IMR-90 (cell line): ENCODE measurements at regions not wholly inside any gene's neighbourhood (a gene's known extent, or its start where the extent isn't known, plus 50 kb on each side); places are given as distances from the start of the nearest gene placed in this dataset.

Experiments used
- ATAC-seq: fragments of 200-7000 bp; cut with Tn5 transposase; 2 replicates; pipeline ENCODE4 v1.9.1; 2020; ENCODE audit warnings: low read depth, mild to moderate bottlenecking, moderate library complexity
- BruUV-seq: library from RNA; stranded (reverse); fragments of 400-500 nt; replicated peaks from 2 replicates; lab custom pipeline; 2021; lab: Mats Ljungman, UMichigan
- CTCF ChIA-PET: fragments of 300-600 bp; formaldehyde crosslinking; extraction: SDS; loops from one replicate; lab custom pipeline; 2021; ENCODE audit warnings: antibody characterized with exemption; lab: Yijun Ruan, JAX
- POLR2A ChIA-PET: fragments of 300-600 bp; sonication (Branson Sonifier 250); formaldehyde crosslinking; loops from one replicate; lab custom pipeline; 2022; ENCODE audit warnings: antibody characterized with exemption; ENCODE audit not compliant: unreplicated experiment; lab: Charles Lee
- DNase-seq: peaks from one replicate; pipeline ENCODE4 v3.0.0; 2013
- H2AFZ ChIP-seq: replicated peaks from 2 replicates; pipeline ENCODE3; 2013; ENCODE audit warnings: low read length, mild to moderate bottlenecking; ENCODE audit not compliant: poor library complexity
- H2AK5ac ChIP-seq: 2 replicates; pipeline ENCODE4 v1.6.1; 2013; ENCODE audit warnings: low read depth, low read length, inconsistent platforms
- H2AK9ac ChIP-seq: replicated peaks from 2 replicates; pipeline ENCODE3; 2013; ENCODE audit warnings: mild to moderate bottlenecking, low read depth, low read length, moderate library complexity; ENCODE audit not compliant: poor library complexity
- H2BK120ac ChIP-seq: 2 replicates; pipeline ENCODE4 v1.6.1; 2013; ENCODE audit warnings: low read depth, low read length, inconsistent platforms
- H2BK15ac ChIP-seq: 3 replicates; pipeline ENCODE4 v1.6.1; 2013; ENCODE audit warnings: low read depth, low read length, inconsistent platforms
- H2BK20ac ChIP-seq: 2 replicates; pipeline ENCODE4 v1.6.1; 2013; ENCODE audit warnings: low read depth, mild to moderate bottlenecking, inconsistent platforms, low read length, moderate library complexity
- H2BK5ac ChIP-seq: 2 replicates; pipeline ENCODE4 v1.6.1; 2013; ENCODE audit warnings: mild to moderate bottlenecking, low read depth, low read length, inconsistent platforms; ENCODE audit not compliant: poor library complexity, severe bottlenecking
- H3K14ac ChIP-seq: replicated peaks from 2 replicates; pipeline ENCODE4 v1.6.1; 2013; ENCODE audit warnings: low read depth, low read length, inconsistent platforms
- H3K18ac ChIP-seq: 2 replicates; pipeline ENCODE4 v1.6.1; 2013; ENCODE audit warnings: low read depth, low read length, control low read depth
- H3K23ac ChIP-seq: 2 replicates; pipeline ENCODE4 v1.6.1; 2013; ENCODE audit warnings: low read depth, low read length, inconsistent platforms
- H3K27ac ChIP-seq: 2 replicates; pipeline ENCODE4 v1.5.1; 2013; ENCODE audit warnings: mild to moderate bottlenecking, control low read depth, low read length; ENCODE audit not compliant: insufficient read depth
- H3K27me3 ChIP-seq: 2 replicates; pipeline ENCODE4 v1.6.1; 2013; ENCODE audit warnings: low read length; ENCODE audit not compliant: control insufficient read depth, insufficient read depth
- H3K36me3 ChIP-seq: 2 replicates; pipeline ENCODE4 v1.6.1; 2013; ENCODE audit warnings: low read length, mixed read lengths; ENCODE audit not compliant: control insufficient read depth, insufficient read depth
- H3K4ac ChIP-seq: 2 replicates; pipeline ENCODE4 v1.6.1; 2013; ENCODE audit warnings: low read depth, low read length, inconsistent platforms
- H3K4me1 ChIP-seq: 2 replicates; pipeline ENCODE4 v1.6.1; 2013; ENCODE audit warnings: low read length, mixed read lengths; ENCODE audit not compliant: control insufficient read depth, insufficient read depth
- H3K4me2 ChIP-seq: 2 replicates; pipeline ENCODE4 v1.6.1; 2013; ENCODE audit warnings: low read depth, mild to moderate bottlenecking, control low read depth, low read length, moderate library complexity
- H3K4me3 ChIP-seq: 2 replicates; pipeline ENCODE4 v1.5.1; 2013; ENCODE audit warnings: low read depth, mild to moderate bottlenecking, control low read depth, low read length, moderate library complexity; ENCODE audit not compliant: insufficient read depth
- H3K56ac ChIP-seq: 2 replicates; pipeline ENCODE4 v1.6.1; 2013; ENCODE audit warnings: low read length, inconsistent platforms; ENCODE audit not compliant: insufficient read depth; ENCODE audit errors: extremely low read depth
- H3K79me1 ChIP-seq, 2 experiments: 2 replicates each; pipeline ENCODE4 v1.6.1; 2013; ENCODE audit warnings: low read length in 2 of 2, inconsistent platforms in 1 of 2, low read depth in 1 of 2
- H3K9ac ChIP-seq: 2 replicates; pipeline ENCODE4 v1.6.1; 2013; ENCODE audit warnings: low read depth, low read length, control low read depth
- H3K9me1 ChIP-seq: 2 replicates; pipeline ENCODE4 v1.6.1; 2013; ENCODE audit warnings: low read length, inconsistent platforms; ENCODE audit not compliant: insufficient read depth
- H3K9me3 ChIP-seq: 2 replicates; pipeline ENCODE4 v1.6.1; 2013; ENCODE audit warnings: low read length; ENCODE audit not compliant: control insufficient read depth, insufficient read depth
- H4K20me1 ChIP-seq: 2 replicates; pipeline ENCODE4 v1.6.1; 2013; ENCODE audit warnings: low read length, inconsistent platforms; ENCODE audit not compliant: insufficient read depth
- H4K5ac ChIP-seq: 2 replicates; pipeline ENCODE4 v1.6.1; 2013; ENCODE audit warnings: mild to moderate bottlenecking, low read depth, low read length, control low read depth
- H4K8ac ChIP-seq, 2 experiments: 2 replicates each; pipeline ENCODE4 v1.6.1; 2013; ENCODE audit warnings: low read depth in 2 of 2, low read length in 2 of 2, control low read depth in 1 of 2, inconsistent platforms in 1 of 2
- H4K91ac ChIP-seq: 2 replicates; pipeline ENCODE4 v1.6.1; 2013; ENCODE audit warnings: low read depth, low read length, inconsistent platforms; ENCODE audit not compliant: insufficient read depth
- BHLHE40 ChIP-seq: fragments of 150-350 bp; IDR thresholded peaks from 2 replicates; pipeline ENCODE4 v1.6.1; 2016; ENCODE audit warnings: mild to moderate bottlenecking, low read depth, low read length
- CEBPB ChIP-seq: IDR thresholded peaks from 2 replicates; pipeline ENCODE4 v1.6.1; 2012; ENCODE audit warnings: low read depth, low read length, improper control_type of control experiment
- CHD1 ChIP-seq: IDR thresholded peaks from 2 replicates; pipeline ENCODE4 v1.6.1; 2012; ENCODE audit warnings: low read depth, low read length, improper control_type of control experiment
- CTCF ChIP-seq: conservative IDR thresholded peaks from 2 replicates; pipeline ENCODE4 v1.5.1; 2012; ENCODE audit warnings: mild to moderate bottlenecking, low read depth, low read length, improper control_type of control experiment
- ELK1 ChIP-seq: fragments of 150-350 bp; IDR thresholded peaks from 2 replicates; pipeline ENCODE4 v1.6.1; 2016; ENCODE audit warnings: low read depth, mild to moderate bottlenecking, low read length, moderate library complexity, borderline replicate concordance
- FOS ChIP-seq: fragments of 150-350 bp; IDR thresholded peaks from 2 replicates; pipeline ENCODE4 v1.6.1; 2016; ENCODE audit warnings: low read depth, low read length
- MAFK ChIP-seq: IDR thresholded peaks from 2 replicates; pipeline ENCODE4 v1.6.1; 2012; ENCODE audit warnings: low read depth, low read length, improper control_type of control experiment
- MAZ ChIP-seq: IDR thresholded peaks from 2 replicates; pipeline ENCODE4 v1.6.1; 2012; ENCODE audit warnings: low read depth, mild to moderate bottlenecking, low read length, improper control_type of control experiment, moderate library complexity, borderline replicate concordance
- MXI1 ChIP-seq: IDR thresholded peaks from 2 replicates; pipeline ENCODE4 v1.6.1; 2012; ENCODE audit warnings: low read depth, mild to moderate bottlenecking, low read length, moderate library complexity, borderline replicate concordance
- NFE2L2 ChIP-seq: fragments of 150-350 bp; IDR thresholded peaks from 2 replicates; pipeline ENCODE4 v1.6.1; 2016; ENCODE audit warnings: low read depth, mild to moderate bottlenecking, low read length
- POLR2A ChIP-seq: IDR thresholded peaks from 2 replicates; pipeline ENCODE4 v1.6.1; 2012; ENCODE audit warnings: mild to moderate bottlenecking, low read depth, low read length
- RAD21 ChIP-seq: IDR thresholded peaks from 2 replicates; pipeline ENCODE4 v1.6.1; 2012; ENCODE audit warnings: low read length, improper control_type of control experiment
- RCOR1 ChIP-seq: IDR thresholded peaks from 2 replicates; pipeline ENCODE4 v1.6.1; 2012; ENCODE audit warnings: mild to moderate bottlenecking, low read length, improper control_type of control experiment; ENCODE audit not compliant: insufficient replicate concordance
- RFX5 ChIP-seq: IDR thresholded peaks from 2 replicates; pipeline ENCODE4 v1.8.0; 2012; ENCODE audit warnings: low read depth, mild to moderate bottlenecking, low read length, moderate library complexity
- SMC3 ChIP-seq: fragments of 150-350 bp; IDR thresholded peaks from 2 replicates; pipeline ENCODE4 v1.6.1; 2016; ENCODE audit warnings: low read depth, mild to moderate bottlenecking, antibody characterized with exemption, low read length, moderate library complexity
- USF2 ChIP-seq: fragments of 150-350 bp; IDR thresholded peaks from 2 replicates; pipeline ENCODE4 v1.6.1; 2017; ENCODE audit warnings: mild to moderate bottlenecking, antibody characterized with exemption, low read length, low read depth
- dilution Hi-C: fragments of 300-500 bp; cut with HindIII; formaldehyde crosslinking; loops from one replicate; pipeline ENCODE4 v1.14.3; 2018; ENCODE audit warnings: low sequenced_read_pairs; ENCODE audit not compliant: unreplicated experiment
- in situ Hi-C: fragments of 300-500 bp; cut with MboI; formaldehyde crosslinking; loops from 3 replicates; pipeline ENCODE4 v1.14.3; 2019; ENCODE audit warnings: low sequenced_read_pairs, inconsistent platforms, mixed read lengths
- intact Hi-C: fragments of 100-400 bp; cut with micrococcal nuclease; formaldehyde crosslinking; loops from 2 replicates; pipeline ENCODE4 v1.10.0; 2022

GRCh38 chr16:63717806-63718205 lies 1404.1 kb downstream of the CDH11 start:
- DNase-seq = no peak
- no TSS peak for BruUV-seq
- Histone ChIP-seq H2AFZ (no peak overlapping the region), H3K23ac (no peak overlapping the region), H3K14ac (no peak overlapping the region), H2BK120ac (no peak overlapping the region), H2BK20ac (no peak overlapping the region), H4K20me1 (no peaks in the 10 kb centered on the region), H3K36me3 (no peaks in the 10 kb centered on the region), H4K91ac (no peak overlapping the region), H2BK15ac (no peak overlapping the region), H2AK9ac (no peak overlapping the region), H2BK5ac (no peak overlapping the region), H3K4me2 (no peak overlapping the region), H3K9ac (no peak overlapping the region), H3K27me3 (no peaks in the 10 kb centered on the region), H3K56ac (no peak overlapping the region), H3K9me1 (no peaks in the 10 kb centered on the region), H3K27ac (no peak overlapping the region), H3K79me1 (no peaks in the 10 kb centered on the region), H4K8ac (no peak overlapping the region), H3K4me3 (no peak overlapping the region), H3K9me3 (no peaks in the 10 kb centered on the region), H3K18ac (no peak overlapping the region), H3K4ac (no peak overlapping the region), H3K4me1 (no peaks in the 10 kb centered on the region), H4K5ac (no peak overlapping the region), H2AK5ac (no peak overlapping the region)
- no peak for ATAC-seq
- ChIA-PET CTCF (no interaction called here), POLR2A (interaction anchor here (0.5 kb wide), 1 partner anchor 197 kb away, joined by 7 read pairs; no protein-coding TSS in a partner anchor)
- intact Hi-C loops = no loop called here
- TF ChIP-seq BHLHE40 = no peak
- no peak for TF ChIP-seq MAZ
- TF ChIP-seq MAFK = no peak
- TF ChIP-seq CEBPB = no peak
- no peak for TF ChIP-seq FOS
- no peak for TF ChIP-seq RCOR1
- no peak for TF ChIP-seq SMC3
- TF ChIP-seq RAD21 = no peak
- no peak for TF ChIP-seq CTCF
- TF ChIP-seq USF2 = no peak
- no peak for TF ChIP-seq POLR2A
- no peak for TF ChIP-seq NFE2L2
- no peak for TF ChIP-seq ELK1
- TF ChIP-seq CHD1 = no peak
- no peak for TF ChIP-seq MXI1
- TF ChIP-seq RFX5 = no peak
- dilution Hi-C loops = no loop called here
- in situ Hi-C loops = no loop called here
